ENCODE measurements at regions not wholly inside any gene's neighbourhood (a gene's known extent, or its start where the extent isn't known, plus 50 kb on each side); places are given as distances from the start of the nearest gene placed in this dataset.

- TF ChIP-seq YY1 (IDR thresholded peaks at IDR 0.05; ENCODE audit: insufficient read depth, insufficient read length) (no peak), ZNF274 (IDR thresholded peaks at IDR 0.05; ENCODE audit: low read depth, low read length) (no peak), SUZ12 (IDR thresholded peaks at IDR 0.05; ENCODE audit: extremely low read depth, insufficient read depth, insufficient read length) (no peak)
Observed at GRCh38 chr12:82187011-82187410, 171.2 kb downstream of the CCDC59 start.
